ENCODE measurements at regions not wholly inside any gene's neighbourhood (a gene's known extent, or its start where the extent isn't known, plus 50 kb on each side); places are given as distances from the start of the nearest gene placed in this dataset.

DNA sequence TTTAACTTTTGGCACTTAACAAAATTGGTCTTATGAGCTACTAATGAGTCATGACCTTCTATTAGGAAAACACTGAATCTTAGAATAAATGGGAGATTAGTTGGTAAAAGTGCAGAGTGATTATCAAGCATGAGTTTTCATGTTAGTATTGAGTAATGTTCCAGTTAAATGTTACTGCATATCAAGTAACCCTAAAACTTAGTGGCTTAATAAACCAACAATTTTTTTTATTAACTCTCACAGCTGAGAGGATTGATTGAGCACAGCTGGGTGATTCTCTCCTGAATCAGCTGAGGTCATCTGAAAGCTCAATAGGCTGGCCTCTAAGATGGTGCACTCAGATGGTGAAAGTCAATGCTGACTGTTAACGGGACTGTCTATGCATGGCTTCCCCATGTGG lies 248.6 kb downstream of the BCL11B start:
- TF ChIP-seq, protein P1, sequence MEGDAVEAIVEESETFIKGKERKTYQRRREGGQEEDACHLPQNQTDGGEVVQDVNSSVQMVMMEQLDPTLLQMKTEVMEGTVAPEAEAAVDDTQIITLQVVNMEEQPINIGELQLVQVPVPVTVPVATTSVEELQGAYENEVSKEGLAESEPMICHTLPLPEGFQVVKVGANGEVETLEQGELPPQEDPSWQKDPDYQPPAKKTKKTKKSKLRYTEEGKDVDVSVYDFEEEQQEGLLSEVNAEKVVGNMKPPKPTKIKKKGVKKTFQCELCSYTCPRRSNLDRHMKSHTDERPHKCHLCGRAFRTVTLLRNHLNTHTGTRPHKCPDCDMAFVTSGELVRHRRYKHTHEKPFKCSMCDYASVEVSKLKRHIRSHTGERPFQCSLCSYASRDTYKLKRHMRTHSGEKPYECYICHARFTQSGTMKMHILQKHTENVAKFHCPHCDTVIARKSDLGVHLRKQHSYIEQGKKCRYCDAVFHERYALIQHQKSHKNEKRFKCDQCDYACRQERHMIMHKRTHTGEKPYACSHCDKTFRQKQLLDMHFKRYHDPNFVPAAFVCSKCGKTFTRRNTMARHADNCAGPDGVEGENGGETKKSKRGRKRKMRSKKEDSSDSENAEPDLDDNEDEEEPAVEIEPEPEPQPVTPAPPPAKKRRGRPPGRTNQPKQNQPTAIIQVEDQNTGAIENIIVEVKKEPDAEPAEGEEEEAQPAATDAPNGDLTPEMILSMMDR (IDR thresholded peaks at IDR 0.05; ENCODE audit: low read depth, low read length), result no peak
- TF ChIP-seq POLR2A (IDR thresholded peaks at IDR 0.05; ENCODE audit: extremely low read depth, insufficient read length) (no peak), MYC (IDR thresholded peaks at IDR 0.05; ENCODE audit: low read depth, low read length) (no peak)

Data from NB4 (cell line).